Vagina (tissue), 2 donors: ENCODE measurements at regions not wholly inside any gene's neighbourhood (a gene's known extent, or its start where the extent isn't known, plus 50 kb on each side); places are given as distances from the start of the nearest gene placed in this dataset.

Experiments
- CTCF ChIP-seq, 3 experiments: fragments of 450-650 bp in 2 of 3; fragments of 200-600 bp in 1 of 3; sonication (generic) in 1 of 3; IDR thresholded peaks; one replicate each; pipeline ENCODE4 v1.5.1; 2017 to 2019; ENCODE audit warnings: antibody characterized with exemption in 3 of 3, mild to moderate bottlenecking in 2 of 3, moderate library complexity in 2 of 3
- POLR2AphosphoS5 ChIP-seq, 2 donors: sonication (generic); formaldehyde crosslinking; IDR thresholded peaks; one replicate each; pipeline ENCODE4 v1.9.0; 2017; ENCODE audit warnings: antibody characterized with exemption in 2 of 2, mild to moderate bottlenecking in 2 of 2, low read depth in 1 of 2; ENCODE audit not compliant: insufficient read depth in 1 of 2

DNA sequence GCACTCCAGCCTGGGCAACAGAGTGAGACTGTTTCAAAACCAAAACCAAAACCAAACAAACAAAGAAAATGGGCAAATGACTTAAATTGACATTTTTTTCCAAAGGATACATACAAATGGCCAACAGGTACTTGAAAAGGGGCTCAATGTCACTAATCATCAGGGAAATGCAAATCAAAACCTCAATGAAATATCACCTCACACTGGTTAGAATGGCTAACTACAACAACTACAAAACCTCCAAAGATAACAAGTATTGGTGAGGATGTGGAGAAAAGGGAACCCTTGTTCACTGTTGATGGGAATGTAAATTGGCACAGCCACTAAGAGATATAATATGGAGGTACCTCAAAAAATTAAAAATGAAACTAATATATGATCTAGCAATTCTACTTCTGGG, 213.2 kb upstream of the HS6ST1 start:
- no peak for TF ChIP-seq POLR2AphosphoS5 (IDR thresholded peaks at IDR 0.05; ENCODE audit: insufficient read depth in 1 of 2, low read depth in 1 of 2)
- TF ChIP-seq CTCF (IDR thresholded peaks at IDR 0.05): no peak
